ENCODE measurements at regions not wholly inside any gene's neighbourhood (a gene's known extent, or its start where the extent isn't known, plus 50 kb on each side); places are given as distances from the start of the nearest gene placed in this dataset.

DNA sequence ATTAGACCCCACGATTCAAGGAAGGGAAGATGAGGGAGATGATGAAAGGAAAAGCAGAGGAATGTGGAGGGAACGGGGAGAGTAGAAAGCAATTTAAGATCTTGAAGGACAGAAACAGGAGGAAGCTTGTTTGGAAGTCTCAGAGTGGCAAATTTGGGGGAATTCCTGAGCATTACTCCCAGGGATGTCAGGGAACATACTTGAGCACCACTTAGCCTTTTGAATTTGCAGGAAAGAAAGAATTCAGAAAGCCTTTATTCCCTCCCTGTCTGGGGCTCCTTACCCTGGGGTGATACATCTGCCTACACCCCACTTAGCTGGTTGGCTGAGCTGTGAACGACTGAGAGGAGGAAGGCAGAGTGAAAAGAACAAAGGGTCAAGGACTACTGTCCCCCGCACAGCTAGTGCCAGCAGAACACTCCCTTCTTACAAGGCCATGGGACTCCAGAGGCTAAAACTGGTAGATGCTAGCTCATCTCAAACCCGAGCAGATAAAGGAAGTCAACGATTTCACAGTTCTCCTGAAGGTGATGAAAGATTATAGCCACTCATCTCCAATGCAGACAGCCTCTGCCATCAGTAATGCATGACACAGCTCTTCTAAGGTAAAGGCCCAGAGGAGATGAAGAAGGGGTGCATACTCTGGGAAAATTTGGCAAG, 84.0 kb upstream of the AKIP1 start:
- no peak for DNase-seq

DNA sequence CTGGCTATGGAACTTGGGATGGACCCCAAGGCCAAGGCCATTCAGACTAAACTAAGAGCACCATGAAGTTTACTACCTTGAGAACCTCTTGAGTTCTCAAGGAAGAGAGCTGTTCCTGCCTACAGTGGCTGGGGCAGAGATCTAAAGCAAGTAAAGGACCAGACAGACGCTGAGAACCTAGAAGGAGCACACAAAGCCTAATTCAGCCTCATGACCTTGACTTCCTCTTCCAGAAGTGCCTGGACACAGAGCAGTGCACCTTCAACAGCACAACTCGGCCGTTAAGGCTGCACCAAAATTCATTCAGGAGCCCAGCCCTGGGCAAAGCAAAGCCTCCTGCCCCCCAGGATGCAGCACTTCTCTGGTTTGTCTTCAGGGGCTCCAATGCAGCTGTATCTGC, 82.9 kb upstream of the AKIP1 start:
- no peak for DNase-seq

DNA sequence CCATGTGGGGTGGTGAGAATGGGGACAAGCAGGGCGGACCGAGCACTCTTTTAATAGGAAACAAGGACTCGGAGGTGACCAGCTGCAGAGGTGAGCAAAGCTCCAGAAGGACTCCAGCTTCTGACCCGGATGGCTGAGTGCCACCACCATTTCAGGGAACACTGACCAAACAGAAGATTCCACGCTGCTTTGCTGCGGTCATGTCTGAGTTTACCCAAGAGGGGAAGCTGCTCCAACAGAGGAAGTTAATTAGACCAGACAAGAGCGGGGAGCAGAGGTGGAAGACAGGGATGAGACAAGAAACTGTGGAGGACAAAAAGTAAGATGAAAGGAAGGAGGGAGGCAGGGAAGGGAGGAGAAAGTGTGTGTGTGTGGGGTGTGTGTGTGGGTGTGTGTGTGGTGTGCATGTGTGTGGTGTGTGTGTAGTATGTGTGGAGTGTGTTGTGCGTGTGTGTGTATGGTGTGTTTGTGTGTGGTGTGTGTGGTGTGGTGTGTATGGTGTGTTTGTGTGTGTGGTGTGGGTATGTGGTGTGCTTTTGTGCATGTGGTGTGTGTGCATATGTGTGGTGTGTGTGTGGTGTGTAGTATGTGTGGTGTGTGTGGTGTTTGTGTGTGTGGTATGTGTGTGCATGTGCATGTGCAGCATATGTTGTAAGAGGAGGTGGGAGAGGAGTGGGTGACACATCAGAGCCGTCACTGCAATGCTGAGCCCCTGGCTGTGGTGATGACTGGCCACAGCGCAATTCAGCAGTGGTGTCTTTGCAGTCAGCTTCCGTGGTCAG, 82.2 kb upstream of the AKIP1 start:
- DNase-seq, result no peak

DNA sequence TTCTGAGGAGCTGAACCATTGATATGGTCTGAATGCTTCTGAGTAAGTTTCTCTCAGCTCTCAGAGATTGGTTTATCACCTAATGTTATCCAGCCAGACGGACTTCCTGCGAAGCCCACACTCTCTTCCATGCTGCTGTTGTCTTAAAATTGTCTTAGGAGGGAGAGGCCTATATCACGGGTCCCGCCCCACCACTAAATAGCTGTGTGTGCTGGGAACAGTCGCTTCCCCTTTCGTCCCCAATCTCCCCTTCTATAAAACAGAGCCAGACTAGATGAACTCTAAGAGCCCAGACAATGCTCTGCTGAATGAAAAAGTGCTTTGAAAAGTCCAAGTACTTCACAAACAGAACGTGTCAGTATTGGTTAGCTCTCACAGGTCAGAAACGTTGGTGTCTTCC, 81.4 kb upstream of the AKIP1 start:
- no peak for DNase-seq

DNA sequence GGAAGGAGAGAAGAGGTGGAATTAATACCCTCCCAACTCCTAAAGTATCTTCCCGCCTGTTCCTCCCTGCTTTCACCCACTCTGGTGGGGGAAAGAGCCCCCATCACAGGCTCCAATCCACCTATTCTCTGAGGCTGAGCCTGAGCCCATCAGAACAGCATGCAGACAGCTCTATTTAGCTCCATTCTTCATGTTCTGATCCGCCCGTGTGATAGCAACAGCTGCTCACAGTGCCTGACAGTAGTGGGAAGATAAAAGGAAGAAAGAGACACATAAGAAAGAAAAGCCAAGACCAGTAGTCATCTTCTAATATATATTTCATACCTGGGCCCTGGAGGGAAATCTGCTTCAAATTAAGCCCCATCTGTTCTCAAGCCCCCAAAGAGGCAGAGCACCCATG, 80.3 kb upstream of the AKIP1 start:
- peak; percentile 39 for DNase-seq

DNA sequence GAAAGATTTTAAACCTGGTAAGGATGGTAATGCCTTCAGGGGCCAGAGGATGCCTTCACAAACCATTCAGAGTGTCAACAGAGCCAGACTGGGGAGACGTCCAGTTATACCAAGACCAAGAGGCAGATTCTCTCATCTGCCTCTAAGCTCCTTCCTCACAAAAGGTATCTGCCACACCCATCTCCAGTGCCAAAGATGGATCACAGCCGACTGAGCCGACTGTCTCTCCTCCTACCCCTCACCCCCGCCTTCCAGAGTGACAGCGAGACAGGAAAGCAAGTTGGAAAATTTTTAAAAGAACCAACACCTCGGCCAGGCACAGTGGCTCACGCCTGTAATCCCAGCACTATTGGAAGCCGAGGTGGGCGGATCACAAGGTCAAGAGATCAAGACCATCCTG, 79.1 kb upstream of the AKIP1 start:
- DNase-seq, result no peak

DNA sequence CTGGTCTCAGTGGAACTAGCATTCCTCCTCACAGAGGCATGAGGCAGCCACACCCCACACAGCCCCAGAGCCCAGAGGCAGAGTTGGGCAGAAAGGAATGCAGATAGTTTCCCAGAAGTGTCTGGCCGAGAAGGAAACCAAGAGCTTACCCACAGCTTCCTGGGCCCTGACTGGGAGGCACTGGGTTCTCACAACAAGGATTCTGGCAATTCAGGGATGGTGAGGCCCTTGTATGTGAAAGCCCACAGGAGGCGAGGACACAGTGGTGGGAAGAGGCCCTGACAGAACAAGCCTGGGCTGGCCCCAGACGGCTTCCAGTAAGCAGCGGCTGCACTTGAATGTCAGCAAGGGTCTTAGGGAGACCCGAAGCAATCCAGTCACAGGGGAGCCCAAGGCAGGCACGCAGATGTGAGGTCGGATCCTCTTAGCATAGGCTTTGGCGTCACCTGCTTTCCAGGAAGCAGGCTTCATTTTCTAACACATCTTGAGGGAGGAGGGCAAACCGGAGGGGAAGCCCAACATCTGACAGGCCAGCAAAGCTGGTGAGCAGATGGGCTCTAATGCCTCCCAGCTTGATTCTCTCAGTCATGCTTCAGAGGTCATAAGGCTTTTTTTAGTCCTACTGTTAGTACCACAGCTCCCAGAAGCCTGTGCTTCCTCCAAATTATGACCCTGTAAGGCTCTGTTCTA, 78.3 kb upstream of the AKIP1 start:
- peak; percentile 94 for DNase-seq

DNA sequence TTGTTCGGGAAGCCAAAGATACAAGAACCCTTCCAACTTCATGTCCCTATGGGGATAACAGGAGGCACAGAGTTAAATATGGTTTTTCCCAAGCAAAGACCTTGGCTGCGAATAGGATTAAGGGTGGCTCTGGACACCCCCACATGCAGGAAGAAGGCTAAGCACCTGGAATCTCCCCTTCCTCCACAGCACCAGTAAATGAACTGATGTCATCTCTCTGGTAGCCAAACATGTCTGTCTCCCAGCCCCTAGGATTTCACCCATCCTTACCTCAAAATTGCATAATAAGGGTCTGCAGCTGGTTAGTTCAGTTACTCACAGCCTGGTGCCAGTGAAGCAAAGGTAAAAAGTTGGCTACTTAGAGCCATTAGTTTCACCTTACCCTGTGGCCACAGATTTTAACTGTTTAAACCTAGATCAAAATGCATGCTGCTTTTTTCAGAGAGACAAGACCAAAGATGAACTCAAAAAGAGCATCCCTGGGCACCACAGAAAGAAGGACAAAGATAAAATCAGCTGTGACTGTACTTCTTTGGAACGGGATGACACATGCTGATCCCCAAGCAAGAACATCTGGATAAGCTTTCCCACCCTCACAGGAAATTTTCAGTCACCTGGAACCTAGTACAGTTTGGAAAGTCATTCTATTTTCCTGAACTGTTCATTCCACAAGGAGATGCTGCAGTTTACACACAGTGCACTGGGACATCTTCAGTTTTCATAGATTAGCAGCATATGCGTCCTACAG, 77.2 kb upstream of the AKIP1 start:
- peak; percentile 48 for DNase-seq

DNA sequence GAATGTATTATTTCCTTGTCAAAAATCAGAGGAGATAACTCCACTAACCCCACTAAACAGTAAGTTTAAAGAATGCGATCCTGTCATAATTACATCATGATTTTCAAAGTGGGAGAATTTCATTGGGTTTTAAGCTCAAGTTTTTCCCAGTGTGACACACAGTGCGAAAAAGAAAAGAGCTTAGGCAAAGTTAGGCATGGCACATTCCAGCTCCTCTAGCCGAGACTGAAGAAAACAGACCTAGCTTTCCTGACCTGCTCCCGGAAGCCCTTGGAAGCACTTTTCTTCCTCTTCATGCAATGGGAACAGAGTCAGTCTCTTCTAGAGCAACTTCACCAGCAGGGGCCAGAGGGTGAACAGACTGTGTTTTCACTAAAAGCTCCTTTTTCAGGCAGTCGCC, 76.6 kb upstream of the AKIP1 start:
- no peak for DNase-seq

DNA sequence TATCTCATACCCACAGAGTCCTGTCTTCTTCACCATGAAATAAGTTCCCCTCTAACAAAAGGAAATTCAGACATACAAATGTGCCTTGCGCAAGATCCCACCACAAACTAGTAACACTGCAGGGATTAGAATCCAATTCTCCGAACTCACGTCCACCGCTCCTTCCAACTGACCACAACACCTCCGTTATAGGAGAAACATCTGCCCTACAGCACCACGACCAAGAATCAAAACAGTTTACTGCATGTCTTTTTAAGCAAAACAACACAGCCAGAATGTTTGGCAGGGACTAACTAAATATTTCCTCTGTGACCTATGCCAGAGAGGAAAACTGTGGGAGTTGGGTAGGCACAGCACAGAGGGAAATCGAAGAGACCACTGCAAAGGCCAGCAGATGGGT, 72.7 kb upstream of the AKIP1 start:
- DNase-seq, result no peak

DNA sequence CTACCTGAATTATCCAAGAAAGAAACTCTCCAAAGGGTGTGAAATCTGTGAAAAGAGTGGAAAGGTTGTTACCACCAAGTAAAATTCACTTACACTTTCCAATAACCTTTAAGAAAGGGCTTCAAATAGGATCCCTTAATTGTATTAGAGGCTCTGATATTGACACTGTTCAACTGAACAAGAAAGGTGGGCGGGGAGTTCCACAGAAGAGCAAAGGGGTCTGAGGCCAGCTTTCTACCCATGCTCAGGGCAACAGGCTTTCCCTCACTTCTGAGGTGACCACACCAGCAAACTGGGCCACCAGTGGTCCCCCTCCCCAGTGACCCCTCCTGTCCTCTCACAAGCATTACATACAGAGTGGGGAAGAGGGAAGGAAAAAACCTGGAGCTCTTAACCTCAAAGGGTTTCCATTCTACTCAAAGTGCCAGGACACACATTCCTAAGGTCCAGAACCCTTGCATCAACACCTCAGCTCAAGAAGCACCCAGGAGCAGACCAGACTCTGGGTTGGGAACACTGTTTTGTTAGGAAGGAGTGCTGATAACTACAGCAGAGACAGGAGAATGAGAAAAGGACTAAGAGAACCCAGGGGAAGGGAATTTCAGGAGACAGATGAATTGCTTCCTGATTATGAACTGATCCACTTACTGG, 71.6 kb upstream of the AKIP1 start:
- no peak for DNase-seq

DNA sequence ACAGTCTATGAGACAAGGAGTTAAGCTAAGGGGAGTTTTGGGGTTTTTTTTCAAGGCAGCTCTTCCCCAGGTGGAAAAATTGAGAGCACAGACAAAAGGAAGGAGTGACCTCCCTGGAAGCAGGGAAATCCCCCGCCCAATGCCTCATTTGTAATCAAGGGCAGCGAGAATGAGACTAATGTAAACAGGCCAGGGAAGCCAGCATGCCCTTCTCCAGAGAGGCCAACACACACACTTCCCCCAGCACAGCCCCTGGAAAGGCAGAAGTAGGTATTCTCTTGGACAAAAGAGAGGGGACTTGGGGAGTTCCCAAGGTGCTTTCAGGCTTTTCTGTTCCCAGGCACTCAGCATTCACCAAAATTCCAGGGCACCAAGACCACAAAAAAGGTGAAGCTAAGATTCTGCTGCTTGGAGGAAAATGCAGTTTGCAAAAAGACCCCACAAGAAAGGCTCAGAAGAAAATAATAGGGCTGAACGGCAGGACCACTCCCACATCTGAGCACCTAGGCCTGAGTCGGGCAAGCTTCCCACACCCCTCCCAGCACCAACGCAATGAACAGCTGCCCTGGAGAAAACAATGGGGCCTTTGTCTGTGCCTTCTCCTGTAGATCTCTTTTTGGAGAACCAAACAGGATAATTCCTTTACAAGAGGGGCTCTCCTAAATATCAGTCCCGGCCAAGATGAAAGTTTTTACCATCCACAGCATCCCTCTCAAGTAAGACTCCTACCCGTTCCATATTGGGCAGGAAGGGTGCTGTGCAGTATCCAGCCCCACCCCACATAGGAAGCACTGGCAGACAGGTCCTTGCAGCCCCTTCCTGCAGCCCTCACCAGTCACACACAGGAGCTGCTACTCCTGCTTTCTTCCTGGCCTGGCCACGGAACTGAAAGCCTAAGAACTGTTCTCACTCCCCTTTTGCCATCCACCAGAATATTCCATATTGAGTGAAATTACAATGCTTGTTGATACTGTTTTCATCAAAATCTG, 70.7 kb upstream of the AKIP1 start:
- no peak for DNase-seq

DNA sequence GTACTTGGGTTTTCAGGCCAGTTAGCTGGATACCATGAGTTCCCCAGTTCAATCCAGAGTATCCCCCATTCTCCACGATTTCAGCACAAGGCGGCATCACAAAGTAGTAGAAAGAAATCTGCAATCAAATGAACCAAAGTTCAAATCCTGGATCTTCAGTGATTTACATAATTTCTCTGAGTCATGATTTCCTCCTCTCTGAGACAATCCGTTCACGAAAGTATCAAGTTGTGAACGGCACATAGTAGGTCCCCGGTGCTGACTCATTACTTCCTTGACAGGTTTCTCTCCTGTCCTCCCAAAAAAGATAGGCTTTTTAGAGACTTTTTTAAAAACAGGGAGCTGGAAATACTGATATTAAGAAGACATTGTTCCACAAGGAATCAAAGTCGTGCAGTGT, 69.1 kb upstream of the AKIP1 start:
- DNase-seq, result no peak

DNA sequence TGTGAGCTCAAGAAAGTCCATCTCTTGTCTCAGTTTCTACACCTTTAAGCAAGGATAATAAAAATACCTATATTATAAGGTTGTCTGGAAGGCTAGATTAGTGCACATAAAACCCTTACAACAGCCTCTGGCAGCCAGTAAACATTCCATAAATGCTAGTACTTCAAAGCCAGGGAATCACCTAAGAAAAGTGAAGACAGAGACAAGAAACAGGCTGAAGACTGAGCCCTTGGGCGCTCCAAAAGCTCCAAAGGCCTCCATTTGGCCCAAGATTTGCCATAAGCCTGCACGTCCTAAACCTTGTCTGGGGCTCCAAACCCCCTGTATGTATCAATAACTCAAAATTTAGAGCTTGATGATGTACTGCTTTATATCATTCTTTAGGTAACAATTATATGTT, 52.2 kb upstream of the AKIP1 start:
- DNase-seq, result no peak
